Sciatic nerve (tissue), 2 donors: ENCODE measurements at regions not wholly inside any gene's neighbourhood (a gene's known extent, or its start where the extent isn't known, plus 50 kb on each side); places are given as distances from the start of the nearest gene placed in this dataset.
A peak's percentile ranks its signal among the peaks of the same experiment; 100 is the strongest.

ENCODE experiments used
- ATAC-seq: fragments of 200-7000 bp; cut with Tn5 transposase; one replicate; pipeline ENCODE4 v1.9.1; 2020; ENCODE audit warnings: mild to moderate bottlenecking, moderate library complexity
- DNase-seq: peaks from one replicate; pipeline ENCODE4 v3.0.0-alpha.2; 2020; ENCODE audit warnings: low spot score
- intact Hi-C: fragments of 100-400 bp; cut with DNase I; formaldehyde crosslinking; loops from one replicate; pipeline ENCODE4 v1.14.2; 2022
- donor health status: DM: no; HTN: no; CAD: no.
- donor health status: DM: no; HTN: no; CAD: no.

GRCh38 chr16:72388007-72388406 is 216.1 kb upstream of the PMFBP1 start:
- DNase-seq (no peak), ATAC-seq (no peak)
- intact Hi-C loops, result no loop called here

- ATAC-seq, result no peak
- intact Hi-C loops, result no loop called here
- DNase-seq, result no peak
Observed at GRCh38 chr16:72384651-72385050, 212.7 kb upstream of the PMFBP1 start.

GRCh38 chr16:72380283-72380682 is 208.3 kb upstream of the PMFBP1 start:
- intact Hi-C loops, result no loop called here
- no peak for ATAC-seq

GRCh38 chr16:72373201-72373600 is 201.2 kb upstream of the PMFBP1 start:
- no peak for ATAC-seq
- no peak for DNase-seq
- intact Hi-C loops, result no loop called here

More at GRCh38 chr16:72380283-72380682, 208.3 kb upstream of the PMFBP1 start:
- no peak for DNase-seq

- DNase-seq (no peak), ATAC-seq (peak; percentile 20)
- intact Hi-C loops, result no loop called here
Observed at GRCh38 chr16:72372087-72373045, 200.4 kb upstream of the PMFBP1 start.

- DNase-seq (no peak), ATAC-seq (peak; percentile 68)
- intact Hi-C loops, result no loop called here
Observed at GRCh38 chr16:72371307-72372086, 199.5 kb upstream of the PMFBP1 start.

GRCh38 chr16:72369274-72369673 is 197.3 kb upstream of the PMFBP1 start:
- DNase-seq (no peak), ATAC-seq (no peak)
- intact Hi-C loops, result no loop called here

GRCh38 chr16:72367851-72368250 is 195.9 kb upstream of the PMFBP1 start:
- ATAC-seq, result no peak
- intact Hi-C loops, result no loop called here
- DNase-seq, result no peak

- DNase-seq, result no peak
- intact Hi-C loops, result no loop called here
Observed at GRCh38 chr16:72362973-72363372, 191.0 kb upstream of the PMFBP1 start.

GRCh38 chr16:72362476-72362875 is 190.5 kb upstream of the PMFBP1 start:
- DNase-seq (no peak), ATAC-seq (no peak)
- intact Hi-C loops, result no loop called here

More at GRCh38 chr16:72362973-72363372, 191.0 kb upstream of the PMFBP1 start:
- no peak for ATAC-seq

- DNase-seq, result no peak
- ATAC-seq, result no peak
- intact Hi-C loops, result no loop called here
Observed at GRCh38 chr16:72357910-72358309, 186.0 kb upstream of the PMFBP1 start.

GRCh38 chr16:72355561-72355960 is 183.6 kb upstream of the PMFBP1 start:
- intact Hi-C loops, result no loop called here
- DNase-seq, result no peak
- no peak for ATAC-seq

GRCh38 chr16:72349719-72350118 is 177.8 kb upstream of the PMFBP1 start:
- intact Hi-C loops, result no loop called here

GRCh38 chr16:72332926-72333325 is 161.0 kb upstream of the PMFBP1 start:
- ATAC-seq, result no peak
- intact Hi-C loops, result loop anchor here (5.0 kb wide), 1 partner anchor 1404 kb away; no protein-coding TSS in a partner anchor
- DNase-seq, result no peak

More at GRCh38 chr16:72349719-72350118, 177.8 kb upstream of the PMFBP1 start:
- DNase-seq, result no peak
- no peak for ATAC-seq

- DNase-seq (no peak), ATAC-seq (no peak)
- intact Hi-C loops, result no loop called here
Observed at GRCh38 chr16:72324578-72324977, 152.6 kb upstream of the PMFBP1 start.

GRCh38 chr16:72317446-72317845 is 145.5 kb upstream of the PMFBP1 start:
- intact Hi-C loops, result no loop called here
- ATAC-seq (peak; percentile 45), DNase-seq (no peak)

- intact Hi-C loops, result no loop called here
- DNase-seq, result no peak
- ATAC-seq, result no peak
Observed at GRCh38 chr16:72313903-72314302, 141.9 kb upstream of the PMFBP1 start.

GRCh38 chr16:72312828-72313227 is 140.9 kb upstream of the PMFBP1 start:
- DNase-seq (no peak), ATAC-seq (no peak)
- intact Hi-C loops, result no loop called here

GRCh38 chr16:72311426-72311825 is 139.5 kb upstream of the PMFBP1 start:
- DNase-seq (no peak), ATAC-seq (no peak)
- intact Hi-C loops, result no loop called here

- no peak for ATAC-seq
- no peak for DNase-seq
- intact Hi-C loops, result no loop called here
Observed at GRCh38 chr16:72309001-72309400, 137.0 kb upstream of the PMFBP1 start.
